ENCODE measurements at regions not wholly inside any gene's neighbourhood (a gene's known extent, or its start where the extent isn't known, plus 50 kb on each side); places are given as distances from the start of the nearest gene placed in this dataset.

DNA sequence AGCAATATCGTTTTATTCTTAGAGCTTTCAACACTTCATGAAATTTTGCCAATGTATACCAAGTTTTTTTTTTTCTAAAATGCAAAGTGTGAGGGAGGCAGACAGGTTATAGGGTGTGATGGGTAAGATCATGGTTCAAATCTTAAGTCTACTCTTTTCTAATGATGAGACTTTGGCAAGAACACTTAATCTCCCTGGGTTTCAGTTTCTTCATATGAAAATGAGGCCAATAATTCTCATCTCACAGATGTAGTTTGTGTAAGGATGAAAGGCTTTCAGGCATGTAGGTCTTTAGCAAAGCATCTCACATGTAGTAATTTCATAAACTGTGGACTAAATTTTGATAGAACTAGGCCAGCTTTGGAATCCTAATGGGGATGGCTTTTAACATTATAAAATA, 457.1 kb downstream of the QKI start:
- Histone ChIP-seq H3K4me2 (ENCODE audit: low read length) (no peak overlapping the region), H2AFZ (ENCODE audit: low read depth, low read length, poor library complexity, severe bottlenecking) (no peak overlapping the region), H3K36me3 (ENCODE audit: control insufficient read depth in 1 of 2, insufficient read depth in 2 of 2, low read length in 2 of 2) (no peaks in the 10 kb centered on the region), H3K27ac (ENCODE audit: low read depth, low read length) (no peak overlapping the region), H3K27me3 (ENCODE audit: insufficient read depth, low read length) (no peaks in the 10 kb centered on the region), H3K9ac (ENCODE audit: low read length) (no peak overlapping the region), H4K20me1 (ENCODE audit: insufficient read depth) (no peaks in the 10 kb centered on the region), H3K4me3 (replicated peaks in 1 of 2; ENCODE audit: low read depth in 1 of 2, low read length in 2 of 2) (no peak overlapping the region), H3K9me3 (ENCODE audit: control insufficient read depth in 1 of 2, insufficient read depth in 1 of 2, low read depth in 1 of 2, low read length in 2 of 2) (no peaks in the 10 kb centered on the region), H3K9me2 (ENCODE audit: insufficient read depth) (no peaks in the 10 kb centered on the region), H3K4me1 (ENCODE audit: control insufficient read depth in 1 of 2, insufficient read depth in 2 of 2, low read length in 2 of 2) (no peaks in the 10 kb centered on the region), H3K79me2 (ENCODE audit: insufficient read depth, low read length) (no peaks in the 10 kb centered on the region)
- intact Hi-C loops (cut with micrococcal nuclease), result no loop called here
- POLR2A ChIA-PET, result no interaction called here
- no peak for DNase-seq (ENCODE audit: low read depth, low spot score)
- TF ChIP-seq YY1 (IDR thresholded peaks at IDR 0.05; ENCODE audit: extremely low read depth, insufficient replicate concordance, low read depth, low read length), result no peak
- no peak for TF ChIP-seq ZFX (IDR thresholded peaks at IDR 0.05)
- CTCF ChIA-PET, result no interaction called here
- BruUV-seq (replicated peaks), result no TSS peak
- ATAC-seq, result no peak
- RAD21 ChIA-PET (ENCODE audit: low non-redundant PET in 1 of 2, low total read pairs in 2 of 2, uncharacterized antibody in 2 of 2, unreplicated experiment in 2 of 2), result no interaction called here

DNA sequence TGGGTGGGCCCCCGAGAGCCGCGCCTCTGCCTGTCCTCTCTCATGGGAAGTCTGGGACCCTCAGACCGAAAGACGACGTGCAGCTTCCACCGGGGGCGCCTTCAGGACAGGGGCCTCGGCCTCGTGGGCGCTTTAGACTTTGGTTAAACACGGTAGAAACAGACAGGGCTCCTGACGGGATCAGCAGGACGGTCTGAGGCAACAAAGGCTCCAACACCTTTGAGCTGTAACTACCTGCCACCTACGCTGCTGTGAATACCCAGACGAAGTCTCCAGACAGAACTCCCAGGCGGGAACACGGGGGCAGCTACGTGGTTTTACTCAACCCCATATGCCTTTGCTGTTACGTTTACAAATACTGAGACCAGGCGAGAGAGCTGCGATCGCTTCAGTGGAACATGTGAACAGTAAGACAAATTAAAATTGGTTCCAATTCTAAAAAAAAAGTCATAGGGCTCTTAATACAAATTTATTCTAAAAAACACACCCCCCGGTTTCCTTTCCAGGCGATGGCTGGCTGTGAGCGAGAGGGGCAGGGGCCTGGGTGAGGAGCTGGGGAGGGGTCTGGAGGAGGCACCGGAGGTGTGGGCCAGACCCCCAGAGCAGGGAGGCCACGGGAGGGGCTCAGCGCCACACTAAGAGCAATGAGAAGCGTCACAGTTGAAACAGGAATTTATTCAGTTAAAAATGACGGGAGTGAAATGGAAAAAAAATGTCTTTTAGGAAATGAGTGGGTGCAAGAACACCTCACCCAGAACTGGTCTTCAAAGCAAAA, 453.2 kb downstream of the QKI start:
- Histone ChIP-seq H3K79me2 (ENCODE audit: insufficient read depth, low read length) (no peaks in the 10 kb centered on the region), H3K9me2 (ENCODE audit: insufficient read depth) (no peaks in the 10 kb centered on the region), H3K4me1 (ENCODE audit: control insufficient read depth in 1 of 2, insufficient read depth in 2 of 2, low read length in 2 of 2) (no peaks in the 10 kb centered on the region), H3K9ac (ENCODE audit: low read length) (no peak overlapping the region), H2AFZ (ENCODE audit: low read depth, low read length, poor library complexity, severe bottlenecking) (no peak overlapping the region), H3K36me3 (ENCODE audit: control insufficient read depth in 1 of 2, insufficient read depth in 2 of 2, low read length in 2 of 2) (no peaks in the 10 kb centered on the region), H3K4me3 (replicated peaks in 1 of 2; ENCODE audit: low read depth in 1 of 2, low read length in 2 of 2) (no peak overlapping the region), H3K4me2 (ENCODE audit: low read length) (no peak overlapping the region), H4K20me1 (ENCODE audit: insufficient read depth) (no peaks in the 10 kb centered on the region), H3K27ac (ENCODE audit: low read depth, low read length) (no peak overlapping the region), H3K9me3 (ENCODE audit: control insufficient read depth in 1 of 2, insufficient read depth in 1 of 2, low read depth in 1 of 2, low read length in 2 of 2) (no peaks in the 10 kb centered on the region), H3K27me3 (ENCODE audit: insufficient read depth, low read length) (no peaks in the 10 kb centered on the region)
- intact Hi-C loops (cut with micrococcal nuclease), result no loop called here
- ChIA-PET POLR2A (no interaction called here), RAD21 (ENCODE audit: low non-redundant PET in 1 of 2, low total read pairs in 2 of 2, uncharacterized antibody in 2 of 2, unreplicated experiment in 2 of 2) (no interaction called here), CTCF (no interaction called here)
- BruUV-seq (replicated peaks), result no TSS peak
- ATAC-seq (no peak), DNase-seq (ENCODE audit: low read depth, low spot score) (no peak)
- TF ChIP-seq SRF (IDR thresholded peaks at IDR 0.05; ENCODE audit: low read depth) (no peak), POLR2A (IDR thresholded peaks at IDR 0.05; ENCODE audit: borderline replicate concordance, extremely low read depth, insufficient read depth, insufficient read length) (no peak), EGR1 (IDR thresholded peaks at IDR 0.05; ENCODE audit: low read depth) (no peak), ZNF274 (IDR thresholded peaks at IDR 0.05; ENCODE audit: low read depth, low read length) (no peak), ELF1 (IDR thresholded peaks at IDR 0.05; ENCODE audit: borderline replicate concordance, low read depth) (no peak), YY1 (IDR thresholded peaks at IDR 0.05; ENCODE audit: extremely low read depth, insufficient replicate concordance, low read depth, low read length) (no peak)
- TF ChIP-seq, protein P1, sequence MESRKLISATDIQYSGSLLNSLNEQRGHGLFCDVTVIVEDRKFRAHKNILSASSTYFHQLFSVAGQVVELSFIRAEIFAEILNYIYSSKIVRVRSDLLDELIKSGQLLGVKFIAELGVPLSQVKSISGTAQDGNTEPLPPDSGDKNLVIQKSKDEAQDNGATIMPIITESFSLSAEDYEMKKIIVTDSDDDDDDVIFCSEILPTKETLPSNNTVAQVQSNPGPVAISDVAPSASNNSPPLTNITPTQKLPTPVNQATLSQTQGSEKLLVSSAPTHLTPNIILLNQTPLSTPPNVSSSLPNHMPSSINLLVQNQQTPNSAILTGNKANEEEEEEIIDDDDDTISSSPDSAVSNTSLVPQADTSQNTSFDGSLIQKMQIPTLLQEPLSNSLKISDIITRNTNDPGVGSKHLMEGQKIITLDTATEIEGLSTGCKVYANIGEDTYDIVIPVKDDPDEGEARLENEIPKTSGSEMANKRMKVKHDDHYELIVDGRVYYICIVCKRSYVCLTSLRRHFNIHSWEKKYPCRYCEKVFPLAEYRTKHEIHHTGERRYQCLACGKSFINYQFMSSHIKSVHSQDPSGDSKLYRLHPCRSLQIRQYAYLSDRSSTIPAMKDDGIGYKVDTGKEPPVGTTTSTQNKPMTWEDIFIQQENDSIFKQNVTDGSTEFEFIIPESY (IDR thresholded peaks at IDR 0.05; ENCODE audit: extremely low read depth, insufficient replicate concordance, low read length), result no peak
